Activated T-cell treated with anti-CD3 and anti-CD28 coated beads for 24 hours (primary cell): ENCODE measurements at regions not wholly inside any gene's neighbourhood (a gene's known extent, or its start where the extent isn't known, plus 50 kb on each side); places are given as distances from the start of the nearest gene placed in this dataset.
A peak's percentile ranks its signal among the peaks of the same experiment; 100 is the strongest.

ENCODE experiments used
- DNase-seq: peaks from one replicate; pipeline ENCODE4 v3.0.0-alpha.2; 2020; ENCODE audit warnings: low read depth

DNA sequence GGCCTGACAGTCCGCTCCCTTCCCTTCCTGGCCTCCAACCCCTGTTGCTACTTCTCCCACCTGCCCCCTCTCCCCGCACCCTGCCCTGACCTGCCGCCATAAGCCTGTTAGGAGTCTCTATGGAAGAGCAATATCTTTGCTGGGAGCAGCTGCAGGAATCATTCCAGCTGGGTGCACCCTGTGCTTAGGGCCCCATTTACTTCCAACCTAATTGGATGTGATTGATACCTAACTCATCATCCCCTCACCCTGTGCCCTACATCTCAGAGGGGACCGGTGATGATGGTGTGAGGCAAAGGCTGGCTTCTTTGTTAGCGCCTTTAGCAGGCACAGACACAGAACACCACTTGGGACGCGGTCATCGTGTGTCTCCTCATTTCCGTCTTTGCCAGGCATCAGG, 80.0 kb upstream of the FAM180A start:
- DNase-seq: no peak

DNA sequence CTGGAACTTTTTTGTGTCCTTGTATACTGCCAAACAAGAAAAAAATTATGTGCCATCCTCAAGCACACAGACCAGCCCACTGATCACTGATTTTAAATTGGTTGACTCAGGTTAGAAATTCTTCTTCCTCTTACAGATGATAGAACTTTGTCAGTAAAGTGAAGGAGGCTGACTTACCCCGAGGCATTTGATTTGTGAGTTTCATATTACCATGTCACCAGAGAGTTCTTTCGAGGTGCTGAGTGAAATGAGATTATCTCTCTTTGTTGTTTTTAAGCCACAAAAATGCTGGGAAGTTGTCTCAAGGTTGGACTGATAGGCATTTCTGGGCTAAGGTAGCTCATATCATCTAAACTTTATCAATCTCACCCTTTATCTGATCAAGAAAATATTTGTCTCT, 78.8 kb upstream of the FAM180A start:
- no peak for DNase-seq

DNA sequence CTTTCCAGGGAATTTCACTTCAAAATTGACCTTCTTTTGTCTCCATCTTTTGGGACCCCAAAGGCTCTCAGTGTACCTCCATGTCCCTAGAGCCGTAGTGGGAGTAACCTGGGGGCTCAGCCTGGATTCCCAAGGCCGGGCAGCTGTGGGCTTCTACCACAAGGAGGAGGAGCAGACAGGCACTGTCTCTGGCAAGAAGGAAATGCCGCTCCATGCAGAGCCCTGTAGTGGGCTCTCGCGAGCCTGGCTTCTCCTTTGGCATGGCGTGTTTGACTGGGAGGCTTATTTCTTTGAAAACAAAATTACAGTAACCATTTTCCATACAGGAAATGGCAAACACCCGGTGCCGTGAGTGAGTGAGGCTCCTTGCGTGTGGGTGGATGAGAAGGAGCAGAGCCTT, 76.8 kb upstream of the FAM180A start:
- DNase-seq: no peak

DNA sequence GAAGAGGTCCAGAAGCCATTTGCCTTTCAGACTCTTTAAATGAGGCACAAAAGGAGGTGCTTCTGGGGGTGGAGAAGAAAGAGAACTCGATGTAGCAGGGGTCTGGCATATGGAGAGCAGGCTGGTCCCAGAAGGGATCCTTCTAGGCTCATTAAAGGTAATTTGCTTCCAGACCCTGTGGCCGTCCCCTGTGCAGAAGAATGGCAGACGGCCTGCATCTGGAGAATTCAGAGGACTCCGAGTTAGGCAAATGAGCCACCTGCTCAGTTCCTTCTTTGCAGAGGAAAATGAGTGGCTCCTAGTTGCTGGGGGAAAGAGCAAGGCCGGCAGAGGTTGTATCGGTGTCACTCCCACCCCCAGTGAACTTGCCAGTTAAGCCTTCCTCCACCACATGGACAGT, 73.8 kb upstream of the FAM180A start:
- DNase-seq: no peak

DNA sequence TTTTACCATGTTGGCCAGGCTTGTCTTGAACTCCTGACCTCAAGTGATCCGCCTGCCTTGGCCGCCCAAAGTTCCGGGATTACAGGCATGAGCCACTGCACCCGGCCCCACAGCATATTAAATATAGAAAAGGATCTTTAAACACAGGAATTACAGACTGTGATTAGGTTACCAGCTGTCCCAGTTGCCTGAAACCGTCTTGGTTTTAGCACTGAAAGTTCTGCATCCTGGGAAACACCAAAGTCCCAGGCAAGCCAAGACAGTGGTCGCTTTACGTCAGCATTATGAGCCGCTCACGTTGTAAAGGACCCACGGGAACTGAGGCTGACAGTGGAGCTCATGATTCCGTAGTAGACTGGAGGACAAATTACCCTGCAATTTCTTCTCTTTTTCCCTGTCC, 69.0 kb upstream of the FAM180A start:
- no peak for DNase-seq

DNA sequence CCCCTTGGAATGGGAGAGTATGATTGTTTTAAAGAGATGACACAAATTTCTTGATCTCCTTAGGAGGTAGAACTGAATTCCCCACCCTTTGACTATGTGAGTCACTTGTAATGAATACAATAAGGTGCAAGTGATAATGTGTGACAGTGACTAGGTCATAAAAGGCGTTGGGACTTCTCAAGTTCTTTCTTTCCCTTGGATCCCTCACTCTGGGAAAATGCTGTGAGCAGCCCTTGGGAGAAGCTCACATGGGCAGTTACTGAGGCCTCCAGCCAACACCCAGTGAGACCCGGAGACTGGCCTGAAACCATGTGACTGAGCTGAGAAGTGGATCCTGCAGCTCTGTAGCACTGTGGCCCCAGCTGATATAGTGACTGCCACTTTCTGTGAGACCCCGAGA, 66.4 kb upstream of the FAM180A start:
- DNase-seq: no peak

DNA sequence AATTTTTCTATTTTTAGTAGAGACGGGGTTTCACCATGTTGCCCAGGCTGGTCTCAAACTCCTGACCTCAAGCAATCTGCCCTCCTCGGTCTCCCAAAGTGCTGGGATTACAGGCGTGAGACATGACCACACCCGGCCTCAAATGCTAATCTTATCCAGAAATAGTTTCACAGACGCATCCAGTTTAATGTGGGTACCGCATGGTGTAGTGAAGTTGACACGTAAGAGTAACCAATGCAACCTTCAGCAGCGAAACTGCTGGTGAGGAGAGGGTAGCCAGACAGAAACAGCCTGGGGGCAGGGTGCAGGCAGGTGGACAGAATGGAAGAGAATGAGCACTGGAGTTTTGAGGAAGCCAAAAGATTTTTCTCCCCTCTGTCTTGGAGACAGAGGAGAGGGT, 63.5 kb upstream of the FAM180A start:
- no peak for DNase-seq

DNA sequence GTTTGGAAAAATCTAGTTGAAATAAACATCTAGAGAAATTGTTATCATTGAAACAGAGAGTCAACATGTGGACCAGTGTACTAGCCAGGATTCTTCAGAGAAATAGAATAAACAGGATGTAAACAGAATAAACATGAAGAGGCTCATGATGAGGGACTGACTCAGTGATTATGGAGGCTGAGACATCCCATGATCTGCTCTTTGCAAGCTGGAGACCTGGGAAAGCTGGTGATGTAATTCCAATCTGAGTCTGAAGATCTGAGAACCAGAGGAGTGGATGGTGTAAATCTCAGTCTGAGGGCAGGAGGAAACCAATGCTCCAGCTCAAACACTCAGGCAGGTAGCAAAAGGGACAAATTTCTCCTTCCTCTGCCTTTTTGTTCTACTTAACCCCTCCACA, 62.9 kb upstream of the FAM180A start:
- DNase-seq: no peak

DNA sequence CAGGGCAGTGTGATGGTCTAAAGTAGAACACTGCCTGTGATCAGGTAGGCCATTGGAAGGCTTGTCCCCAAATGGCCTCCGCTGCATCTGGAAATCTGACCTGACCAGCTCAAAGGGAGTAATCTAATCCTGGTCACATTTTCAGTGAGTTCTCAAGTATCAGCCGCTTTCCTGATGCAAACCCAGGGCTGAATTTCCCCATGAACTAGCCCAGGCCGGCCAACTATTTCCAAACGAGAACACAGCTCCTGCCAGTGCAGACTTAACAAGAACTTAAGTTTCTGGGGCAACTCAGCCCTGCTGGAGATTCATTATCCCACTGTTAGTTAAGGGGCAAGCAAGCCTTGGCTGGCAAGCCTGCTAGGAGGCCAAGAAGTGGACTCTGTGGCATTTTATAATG, 59.6 kb upstream of the FAM180A start:
- no peak for DNase-seq

DNA sequence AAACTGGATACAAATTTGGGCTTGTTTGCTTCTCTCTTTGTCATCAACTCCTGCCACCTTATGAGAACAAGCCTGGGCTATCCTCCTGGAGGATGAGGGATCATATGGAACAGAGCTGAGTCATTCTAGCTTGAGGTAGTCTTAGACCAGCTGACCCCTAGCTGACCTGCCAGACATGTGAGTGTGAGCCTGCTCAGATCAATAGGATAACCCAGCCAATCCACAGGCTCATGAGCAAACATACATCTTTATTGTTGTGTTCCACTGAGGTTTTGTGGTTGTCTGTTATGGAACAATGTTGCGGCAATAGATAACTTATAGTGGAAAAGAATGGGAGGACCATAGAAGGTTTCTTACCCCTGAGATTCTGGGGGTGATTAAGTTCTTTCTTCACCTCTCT, 54.5 kb upstream of the FAM180A start:
- no peak for DNase-seq

DNA sequence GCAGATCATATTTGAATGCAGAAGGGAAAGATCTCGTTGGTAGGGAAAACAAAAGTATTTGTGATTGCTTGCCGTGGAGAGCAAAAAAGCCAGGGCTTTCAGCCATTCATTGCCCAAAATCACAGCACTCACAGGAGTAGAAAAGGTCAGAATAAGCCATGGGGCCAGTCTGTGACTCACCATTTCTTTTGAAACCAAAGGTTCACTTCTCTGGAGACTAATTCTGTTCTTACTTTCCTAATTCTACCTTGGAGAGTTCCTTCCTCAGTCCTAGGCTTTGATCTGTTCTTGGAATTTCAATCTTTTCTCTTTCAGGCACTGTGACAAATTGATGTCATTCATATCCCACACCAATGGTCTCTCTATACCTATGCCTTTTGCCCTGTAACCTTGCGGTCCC, 54.1 kb upstream of the FAM180A start:
- no peak for DNase-seq

DNA sequence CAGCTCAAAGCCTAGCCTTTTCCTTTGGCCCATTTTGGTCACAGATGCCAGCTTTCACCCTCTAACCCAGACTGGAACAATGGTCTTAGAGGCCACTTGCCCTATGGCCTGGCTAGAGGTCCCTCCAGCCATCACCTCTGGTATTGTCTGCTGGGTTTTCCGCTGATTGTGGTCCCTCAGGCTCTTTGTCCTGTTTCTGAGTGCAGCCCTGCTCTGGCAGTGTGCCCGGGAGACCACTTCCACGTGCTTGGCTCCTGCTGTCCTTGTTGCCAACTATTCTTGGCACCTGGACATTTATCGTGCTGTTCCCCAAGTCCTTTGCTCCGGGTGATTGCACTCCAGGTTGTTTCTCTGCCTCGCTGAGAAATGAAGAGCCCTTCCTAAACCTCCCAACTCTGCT, 53.3 kb upstream of the FAM180A start:
- DNase-seq: no peak

DNA sequence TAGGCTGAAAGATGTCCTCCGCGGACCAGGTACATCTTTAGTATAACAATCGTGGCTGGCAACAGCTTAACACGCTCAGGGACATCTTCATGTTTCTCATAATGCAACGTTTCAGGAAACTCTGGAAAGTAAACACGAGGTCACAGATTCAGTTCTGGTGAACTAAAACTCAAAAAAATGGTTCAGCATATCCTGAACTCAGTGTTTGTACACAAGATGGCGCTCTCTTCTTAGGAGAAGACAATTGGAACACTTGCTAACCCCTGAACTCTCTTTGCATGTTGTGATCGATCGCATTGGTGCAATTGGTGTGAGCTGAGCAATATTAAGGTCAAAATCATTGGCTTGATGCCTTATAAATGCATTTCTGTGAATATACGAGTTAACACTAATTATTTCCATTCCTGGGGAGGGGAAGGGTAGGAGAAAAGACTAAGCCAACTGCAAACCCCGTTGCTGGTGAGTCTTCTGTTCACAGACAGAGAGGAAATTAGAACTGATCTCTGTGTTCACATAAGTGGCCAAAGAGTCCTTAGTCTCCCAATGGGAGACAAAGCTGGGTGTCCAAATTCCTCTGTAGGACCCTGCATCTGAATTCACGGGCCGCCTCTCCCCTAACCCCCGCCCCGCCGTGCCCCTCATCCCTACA, 52.6 kb upstream of the FAM180A start:
- DNase-seq: peak; percentile 20

DNA sequence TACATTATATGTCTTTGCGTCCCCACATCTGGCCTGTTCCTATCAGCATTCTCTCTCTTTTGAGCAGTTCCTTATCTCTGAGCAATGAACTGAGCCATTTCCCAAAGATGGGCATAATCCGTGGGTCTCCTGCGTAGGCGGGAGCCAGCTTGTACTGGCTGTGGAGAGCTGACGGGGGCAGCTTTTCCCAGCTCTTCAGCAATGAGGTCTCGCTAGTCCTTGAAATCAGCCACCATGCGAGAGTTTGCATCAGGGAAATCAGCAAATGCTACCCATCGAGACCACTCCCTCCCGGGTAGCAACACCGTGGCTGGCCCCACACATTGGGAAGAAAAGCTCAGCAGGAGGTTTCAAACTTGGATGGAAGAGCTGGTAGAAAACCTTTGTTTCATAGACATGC, 51.9 kb upstream of the FAM180A start:
- no peak for DNase-seq

DNA sequence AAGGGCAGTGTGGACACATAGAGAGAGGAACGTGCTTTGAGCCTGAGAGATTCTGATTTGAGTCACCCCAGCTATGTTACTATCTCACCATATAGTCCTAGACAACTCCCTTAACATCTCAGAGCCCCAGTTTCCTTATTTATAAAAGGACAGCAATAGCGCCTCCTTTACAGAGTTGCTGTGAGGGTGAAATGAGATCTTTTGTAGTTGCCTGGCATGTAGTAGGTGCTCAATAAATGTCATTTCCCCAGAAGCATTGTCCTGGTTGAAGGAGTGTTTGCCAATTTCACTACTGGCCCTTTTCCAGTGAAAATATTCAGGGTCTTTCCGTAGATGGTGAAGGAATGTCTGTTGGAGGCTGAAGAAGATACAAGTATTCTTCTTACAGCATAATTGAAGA, 51.3 kb upstream of the FAM180A start:
- DNase-seq: no peak
